Limb (tissue), 2 donors: ENCODE measurements at regions not wholly inside any gene's neighbourhood (a gene's known extent, or its start where the extent isn't known, plus 50 kb on each side); places are given as distances from the start of the nearest gene placed in this dataset.

ENCODE experiments used
- DNase-seq, 2 donors: peaks; one replicate each; pipeline ENCODE4 v3.0.0-alpha.2; 2016; ENCODE audit errors: extremely low spot score in 2 of 2

GRCh38 chr18:8458546-8459215 is 150.6 kb upstream of the RAB12 start:
- no peak for DNase-seq

DNA sequence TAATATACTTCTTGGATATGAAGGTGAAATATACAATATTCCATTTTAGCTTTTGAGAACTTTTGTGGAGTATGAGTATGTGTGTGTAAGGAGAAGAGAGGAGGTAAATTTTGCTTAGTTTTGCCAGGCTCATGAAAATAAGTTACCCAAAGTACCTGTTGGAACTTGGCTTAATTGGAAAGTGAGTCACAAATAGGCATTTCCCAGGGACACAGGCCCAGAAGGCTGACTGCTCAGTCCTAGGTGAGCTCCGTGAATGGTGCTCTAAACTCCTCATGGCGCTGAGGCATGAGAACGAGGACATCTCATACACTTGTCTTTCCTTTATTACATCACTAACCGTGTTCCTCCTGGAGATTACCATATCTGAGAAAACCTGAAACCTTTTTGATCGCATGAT is 148.5 kb upstream of the RAB12 start:
- no peak for DNase-seq

DNA sequence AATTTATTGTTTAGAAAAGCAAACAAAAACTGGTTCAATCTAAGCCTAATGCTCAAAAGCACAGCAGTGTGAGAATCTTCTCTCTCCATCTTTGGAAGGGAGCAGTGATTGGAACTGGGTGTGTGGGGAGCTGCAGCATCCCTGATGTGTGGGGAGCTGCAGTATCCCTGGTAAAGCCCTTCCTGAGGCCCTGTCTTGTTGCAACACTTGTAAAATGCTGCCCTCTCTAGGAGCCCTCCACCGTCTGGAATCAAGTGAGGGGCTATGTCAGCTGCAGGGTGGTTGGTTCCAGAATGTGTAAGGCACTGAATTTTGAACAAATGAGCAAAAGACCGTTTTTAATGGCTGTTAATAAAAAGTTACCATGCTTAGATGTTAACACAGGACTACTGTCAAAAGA is 147.7 kb upstream of the RAB12 start:
- DNase-seq: no peak

GRCh38 chr18:8462651-8463185 is 146.5 kb upstream of the RAB12 start:
- DNase-seq: no peak

DNA sequence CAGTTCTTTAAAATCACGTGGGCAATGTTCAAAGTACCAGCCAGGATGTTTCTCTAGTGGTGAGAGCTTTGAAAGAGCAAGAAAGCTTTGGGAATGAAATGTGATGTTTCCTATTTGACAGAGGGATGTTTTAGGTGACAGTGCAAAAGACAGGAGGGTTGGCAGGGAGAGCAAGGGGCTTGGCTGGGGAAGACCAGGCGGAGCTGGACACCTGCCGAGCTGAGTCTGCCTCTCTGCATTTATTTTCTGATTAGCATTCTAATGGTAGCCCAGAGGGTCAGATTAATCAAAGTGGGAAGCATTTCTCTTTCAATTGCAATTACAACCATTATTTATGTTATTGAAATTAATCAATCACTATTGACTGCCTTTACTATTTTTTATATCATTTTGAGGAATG is 145.4 kb upstream of the RAB12 start:
- no peak for DNase-seq

- no peak for DNase-seq
Measured at GRCh38 chr18:8468191-8468590, 141.0 kb upstream of the RAB12 start.

- peak; percentile 56 to 62 for DNase-seq
Measured at GRCh38 chr18:8468921-8469335, 140.3 kb upstream of the RAB12 start.

GRCh38 chr18:8469544-8470130 is 139.6 kb upstream of the RAB12 start:
- peak in 1 of 2 donors; percentile 74 for DNase-seq

- peak in 1 of 2 donors; percentile 44 for DNase-seq
Measured at GRCh38 chr18:8471372-8471771, 137.9 kb upstream of the RAB12 start.

DNA sequence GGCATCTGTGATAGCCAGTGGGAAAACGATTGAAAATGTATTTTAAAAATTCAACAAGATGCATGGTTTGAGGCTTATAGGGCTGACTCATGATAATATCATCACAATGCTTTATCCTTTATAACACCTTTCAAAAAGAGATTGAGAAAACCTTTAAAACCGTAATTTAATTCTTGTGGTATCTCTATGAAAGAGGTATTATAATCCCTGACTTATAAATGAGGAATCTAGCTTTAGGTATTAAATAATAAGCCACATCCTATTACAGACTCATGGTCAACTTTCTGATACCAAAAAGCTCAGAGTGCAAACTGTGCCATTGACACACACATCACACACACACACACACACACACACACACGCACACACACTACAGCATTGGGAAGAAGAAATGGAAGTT is 134.6 kb upstream of the RAB12 start:
- DNase-seq: no peak

DNA sequence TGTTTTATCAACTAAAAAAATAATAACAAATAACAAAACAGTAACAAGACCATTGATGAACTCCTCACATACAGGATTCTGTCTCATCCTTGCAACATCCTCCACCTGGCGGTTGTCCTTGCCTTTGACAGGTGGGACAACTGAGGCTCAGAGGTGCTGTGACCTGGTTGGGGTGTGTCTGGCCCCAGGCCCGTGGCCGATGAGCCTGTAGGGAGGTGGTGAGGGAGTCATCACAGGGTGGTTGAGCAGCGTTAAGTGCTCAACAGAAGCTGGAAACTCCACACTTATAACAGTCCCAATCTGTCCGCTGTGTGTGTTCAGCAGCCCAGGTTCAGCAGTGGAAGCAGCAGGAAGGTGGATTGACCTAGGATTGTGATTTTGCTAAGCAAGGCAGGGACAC is 131.6 kb upstream of the RAB12 start:
- DNase-seq: no peak

DNA sequence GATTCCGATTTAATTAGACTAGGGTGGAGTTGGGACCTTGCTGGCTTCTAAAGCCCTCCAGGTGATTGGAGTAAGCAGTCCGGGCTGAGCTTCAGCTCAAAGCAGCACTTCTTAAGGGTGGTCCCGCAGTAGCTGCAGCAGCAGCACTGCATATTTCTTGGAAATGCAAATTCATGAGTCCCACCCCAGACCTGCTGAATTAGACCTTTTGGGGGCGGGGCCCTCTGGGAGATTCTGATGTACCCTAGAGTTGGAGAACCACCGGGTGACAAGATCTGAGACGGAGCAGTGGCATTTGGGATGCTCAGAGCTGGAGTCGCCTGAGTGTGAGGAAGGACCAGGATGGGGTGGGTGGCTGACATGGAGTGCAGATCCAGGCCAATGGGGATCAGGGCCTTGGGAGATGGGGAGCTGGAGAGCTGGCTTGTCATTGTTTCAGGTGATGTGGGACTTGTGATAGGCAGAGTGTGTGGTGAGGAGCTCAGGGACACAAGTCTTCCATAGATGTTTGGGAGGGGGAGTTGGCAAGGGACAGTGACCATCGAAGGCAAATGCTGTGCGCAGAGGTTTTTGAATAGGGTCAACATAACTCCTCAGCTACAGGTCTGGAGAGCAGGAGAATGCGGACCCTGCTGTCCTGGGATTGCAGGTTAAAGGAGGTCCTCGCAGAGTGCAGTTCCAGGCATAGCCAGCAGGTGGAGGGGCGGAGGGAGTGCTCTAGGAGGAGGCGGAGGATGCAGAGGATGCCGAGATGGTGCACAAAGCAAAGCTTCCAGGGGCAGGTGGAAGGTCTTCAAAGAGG is 130.9 kb upstream of the RAB12 start:
- DNase-seq: peak; percentile 27 to 73

GRCh38 chr18:8478968-8479370 is 130.3 kb upstream of the RAB12 start:
- DNase-seq: no peak

- DNase-seq: no peak
Measured at GRCh38 chr18:8479789-8480188, 129.4 kb upstream of the RAB12 start.

DNA sequence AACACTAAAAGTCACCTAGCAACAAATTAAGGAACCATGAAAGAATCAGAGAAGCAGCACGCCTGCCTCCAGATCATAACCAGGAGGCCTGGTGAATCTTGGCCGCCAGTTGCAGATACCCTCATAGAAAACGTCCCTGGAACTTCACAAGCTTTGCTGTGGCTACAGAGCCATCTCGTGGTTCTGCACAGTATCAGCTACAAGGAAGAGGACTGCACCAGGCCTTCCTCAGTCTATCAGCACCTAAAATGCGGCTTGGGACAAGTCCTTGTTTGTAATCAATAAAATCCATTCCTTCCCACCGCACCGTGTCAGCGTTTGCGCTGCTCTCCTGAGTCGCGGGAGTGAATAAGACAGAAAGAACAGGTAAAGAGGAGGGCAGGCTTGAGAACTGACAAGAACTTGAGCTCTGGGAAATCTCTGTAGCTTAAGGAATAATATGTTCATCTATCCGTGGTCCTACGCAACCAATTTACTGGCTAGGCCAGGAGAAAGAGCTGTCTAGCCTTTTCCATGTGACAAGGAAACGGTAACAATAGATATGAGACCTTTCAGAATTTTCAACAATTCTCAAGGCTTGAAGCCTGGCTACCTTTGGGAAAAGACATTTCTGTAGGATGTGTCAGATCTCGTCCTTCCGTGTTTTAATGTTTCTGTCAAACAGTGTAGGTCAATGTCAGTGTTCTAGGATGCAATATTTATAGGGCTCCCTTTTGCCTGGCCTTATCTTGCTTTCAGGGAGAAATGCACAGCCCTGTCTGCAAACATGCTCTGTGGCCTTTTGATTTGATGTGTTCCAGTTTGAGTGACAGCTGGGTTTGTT is 128.5 kb upstream of the RAB12 start:
- peak; percentile 75 to 84 for DNase-seq

- DNase-seq: no peak
Measured at GRCh38 chr18:8484951-8485350, 124.3 kb upstream of the RAB12 start.

GRCh38 chr18:8489761-8490160 is 119.5 kb upstream of the RAB12 start:
- DNase-seq: no peak

GRCh38 chr18:8491516-8491915 is 117.7 kb upstream of the RAB12 start:
- DNase-seq: no peak

DNA sequence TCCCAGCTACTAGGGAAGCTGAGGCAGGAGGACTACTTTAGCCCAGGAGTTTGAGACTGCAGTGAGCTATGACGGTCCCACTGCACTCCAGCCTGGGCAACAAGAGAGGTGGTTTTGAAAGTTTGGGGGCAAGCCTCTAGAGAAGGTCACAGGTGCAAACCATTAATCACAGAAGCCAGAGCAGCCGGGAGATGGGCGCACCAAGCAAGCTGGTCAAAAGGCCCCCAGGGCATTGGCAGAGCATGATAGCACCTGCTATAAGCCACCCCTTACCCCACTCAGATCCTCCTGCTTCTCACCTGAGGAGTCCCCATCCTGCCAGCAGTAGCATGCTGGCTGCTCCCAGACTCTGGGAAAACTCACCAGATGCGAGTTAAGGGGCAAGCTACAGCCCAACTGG is 116.1 kb upstream of the RAB12 start:
- DNase-seq: no peak

- DNase-seq: no peak
Measured at GRCh38 chr18:8496186-8496585, 113.1 kb upstream of the RAB12 start.

DNA sequence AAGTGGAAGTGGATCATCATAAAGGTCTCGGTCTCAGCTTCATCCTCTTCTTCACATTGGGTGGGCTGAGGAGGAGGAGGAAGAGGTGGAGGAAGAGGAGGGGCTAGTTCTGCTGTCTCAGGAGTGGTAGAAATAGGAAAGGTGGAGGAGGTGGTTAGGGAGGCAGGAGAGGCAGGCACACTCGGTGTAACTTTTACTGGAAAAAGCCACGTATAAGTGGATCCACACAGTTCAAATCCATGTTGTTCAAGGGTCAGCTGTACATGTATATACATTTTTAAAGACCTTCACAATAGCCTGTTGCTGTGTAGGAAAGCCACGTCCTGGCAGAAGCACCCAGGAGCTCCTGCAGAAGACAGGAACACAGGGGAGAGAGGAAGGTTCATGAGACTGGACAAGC is 110.3 kb upstream of the RAB12 start:
- no peak for DNase-seq
